ENCODE measurements at regions not wholly inside any gene's neighbourhood (a gene's known extent, or its start where the extent isn't known, plus 50 kb on each side); places are given as distances from the start of the nearest gene placed in this dataset.

DNA sequence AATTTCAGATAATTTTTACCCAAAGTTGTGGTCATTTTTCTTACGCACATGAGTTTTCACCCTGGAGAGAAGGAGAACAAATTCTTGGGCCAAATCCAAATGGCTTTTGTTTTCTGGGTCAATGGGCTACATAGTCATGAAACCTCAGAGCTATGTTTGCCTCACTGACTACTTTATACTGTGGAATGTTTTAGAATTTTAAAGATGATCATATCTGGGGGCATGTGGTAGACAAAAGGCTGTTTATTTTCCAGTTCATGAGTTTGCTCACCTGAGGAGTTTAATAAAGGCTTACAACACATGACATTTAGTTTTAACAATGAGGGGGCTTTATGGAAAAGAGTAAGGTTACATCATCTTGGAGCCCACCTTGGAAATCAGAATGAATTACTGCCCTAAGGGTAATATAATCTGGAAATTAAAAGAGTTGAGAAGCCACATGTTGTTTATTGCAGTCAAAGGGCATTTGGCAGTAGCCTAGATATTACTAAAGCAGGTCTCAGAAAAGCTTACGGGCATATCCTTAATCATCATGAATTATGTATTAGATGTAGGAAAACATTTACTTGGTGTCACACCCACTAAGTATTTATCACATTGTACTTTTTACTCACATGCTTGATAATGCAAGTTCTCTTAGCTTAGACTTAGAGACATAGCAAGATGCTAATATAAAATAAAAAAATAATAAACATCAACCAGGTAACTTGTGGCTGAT, 466.1 kb downstream of the EDEM1 start:
- TF ChIP-seq, protein P1, sequence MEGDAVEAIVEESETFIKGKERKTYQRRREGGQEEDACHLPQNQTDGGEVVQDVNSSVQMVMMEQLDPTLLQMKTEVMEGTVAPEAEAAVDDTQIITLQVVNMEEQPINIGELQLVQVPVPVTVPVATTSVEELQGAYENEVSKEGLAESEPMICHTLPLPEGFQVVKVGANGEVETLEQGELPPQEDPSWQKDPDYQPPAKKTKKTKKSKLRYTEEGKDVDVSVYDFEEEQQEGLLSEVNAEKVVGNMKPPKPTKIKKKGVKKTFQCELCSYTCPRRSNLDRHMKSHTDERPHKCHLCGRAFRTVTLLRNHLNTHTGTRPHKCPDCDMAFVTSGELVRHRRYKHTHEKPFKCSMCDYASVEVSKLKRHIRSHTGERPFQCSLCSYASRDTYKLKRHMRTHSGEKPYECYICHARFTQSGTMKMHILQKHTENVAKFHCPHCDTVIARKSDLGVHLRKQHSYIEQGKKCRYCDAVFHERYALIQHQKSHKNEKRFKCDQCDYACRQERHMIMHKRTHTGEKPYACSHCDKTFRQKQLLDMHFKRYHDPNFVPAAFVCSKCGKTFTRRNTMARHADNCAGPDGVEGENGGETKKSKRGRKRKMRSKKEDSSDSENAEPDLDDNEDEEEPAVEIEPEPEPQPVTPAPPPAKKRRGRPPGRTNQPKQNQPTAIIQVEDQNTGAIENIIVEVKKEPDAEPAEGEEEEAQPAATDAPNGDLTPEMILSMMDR (conservative IDR thresholded peaks at IDR 0.05): no peak
- no peak for TF ChIP-seq ZFX (IDR thresholded peaks at IDR 0.05)
- H3K27ac ChIP-seq: no peak overlapping the region

DNA sequence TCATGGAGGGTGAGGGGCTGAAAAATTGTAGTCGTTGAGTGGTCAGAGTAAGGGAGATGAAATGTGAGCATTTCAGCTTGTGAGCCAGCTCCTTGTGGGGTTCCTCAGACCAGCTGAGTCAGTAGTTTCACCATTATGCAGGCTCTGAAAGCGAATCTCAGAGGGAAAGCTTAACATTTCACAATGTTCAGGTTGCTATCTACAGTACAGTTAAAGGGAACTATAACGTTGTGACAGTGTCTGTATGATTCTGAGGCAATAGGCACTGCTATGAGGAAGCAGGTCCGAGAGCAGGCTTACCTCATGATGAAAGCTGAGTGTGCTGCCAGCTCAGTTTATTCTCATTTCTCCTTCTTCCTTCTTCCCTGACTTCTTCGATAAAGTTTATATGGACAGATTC, 469.6 kb downstream of the EDEM1 start:
- TF ChIP-seq, protein P1 (conservative IDR thresholded peaks at IDR 0.05): no peak
- TF ChIP-seq ZFX (IDR thresholded peaks at IDR 0.05): no peak
- no peak overlapping the region for H3K27ac ChIP-seq

DNA sequence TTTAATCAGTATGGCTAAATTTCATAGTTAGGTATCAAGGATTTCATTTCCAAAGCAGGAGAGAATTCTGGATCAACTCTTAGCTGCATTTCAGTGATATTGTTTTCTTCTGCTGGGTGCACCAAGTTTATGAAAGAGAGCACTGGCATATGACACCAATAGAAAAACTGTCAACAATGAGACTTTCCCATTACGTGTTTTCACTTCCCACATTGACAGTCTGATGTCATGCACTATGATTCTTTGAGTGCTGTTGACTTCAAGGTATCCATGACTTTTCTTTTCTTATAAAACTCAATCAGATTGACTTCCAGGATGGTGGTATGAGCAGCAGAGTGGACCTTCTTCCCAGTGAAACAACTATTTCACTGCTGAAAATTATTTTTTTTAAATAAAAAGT, 476.1 kb downstream of the EDEM1 start:
- H3K27ac ChIP-seq: no peak overlapping the region
- TF ChIP-seq, protein P1 (conservative IDR thresholded peaks at IDR 0.05): no peak
- TF ChIP-seq ZFX (IDR thresholded peaks at IDR 0.05): no peak

DNA sequence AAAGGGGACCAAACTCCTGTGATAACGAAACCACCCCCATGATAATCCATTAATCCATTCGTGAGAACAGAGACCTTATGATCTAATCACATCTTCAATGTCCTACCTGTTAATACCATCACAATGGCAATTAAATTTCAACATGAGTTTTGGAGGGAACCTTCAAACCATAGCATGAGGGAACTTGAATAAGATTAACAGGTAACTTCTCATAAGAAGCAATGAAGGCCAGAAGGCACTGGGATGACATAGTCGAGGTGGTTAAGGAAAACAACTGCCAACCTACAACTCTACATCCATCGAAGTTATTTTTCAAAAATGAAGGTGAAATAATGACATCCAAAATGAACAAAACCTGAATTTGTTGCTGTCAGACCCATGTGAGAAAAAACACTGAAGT, 478.9 kb downstream of the EDEM1 start:
- TF ChIP-seq, protein P1 (conservative IDR thresholded peaks at IDR 0.05): no peak
- no peak for TF ChIP-seq ZFX (IDR thresholded peaks at IDR 0.05)

DNA sequence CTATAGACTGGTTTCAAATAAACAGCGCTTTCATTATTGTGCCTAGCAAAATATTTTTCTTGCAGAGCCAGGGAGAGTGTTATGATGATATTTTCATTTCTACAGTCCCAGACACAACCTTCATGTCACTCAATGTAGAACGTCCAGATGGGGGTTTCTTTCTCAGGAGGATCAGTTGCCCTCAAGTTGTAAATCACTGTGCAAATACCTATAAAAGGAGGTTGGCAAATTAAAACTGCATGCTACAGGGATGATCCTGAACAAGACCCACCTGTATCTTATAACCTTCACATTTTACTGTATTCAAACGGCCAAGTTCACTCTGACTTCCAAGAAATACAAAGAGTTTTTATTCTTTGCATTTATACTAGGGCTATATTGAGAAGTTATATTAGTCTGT, 486.0 kb downstream of the EDEM1 start:
- H3K27ac ChIP-seq: no peak overlapping the region
- TF ChIP-seq ZFX (IDR thresholded peaks at IDR 0.05): no peak
- TF ChIP-seq, protein P1 (conservative IDR thresholded peaks at IDR 0.05): no peak

More for the DNA sequence above, 478.9 kb downstream of the EDEM1 start:
- no peak overlapping the region for H3K27ac ChIP-seq

DNA sequence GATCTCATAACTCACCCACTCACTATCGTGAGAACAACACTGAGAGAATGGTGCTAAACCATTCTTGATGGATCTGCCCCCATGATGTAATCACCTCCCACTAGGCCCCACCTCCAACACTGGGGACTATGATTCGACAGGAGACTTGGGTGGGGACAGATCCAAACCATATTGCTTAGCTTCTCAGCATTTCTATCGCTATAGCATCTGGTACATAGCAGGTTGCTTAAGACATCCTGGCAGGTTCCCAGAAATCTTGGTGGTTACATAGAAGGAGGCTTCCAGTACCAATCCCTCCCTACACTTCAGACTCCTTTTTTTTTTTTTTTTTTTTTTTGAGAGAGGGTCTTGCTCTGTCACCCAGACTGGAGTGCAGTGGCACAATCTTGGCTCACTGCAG, 487.8 kb downstream of the EDEM1 start:
- TF ChIP-seq, protein P1 (conservative IDR thresholded peaks at IDR 0.05): no peak
- no peak for TF ChIP-seq ZFX (IDR thresholded peaks at IDR 0.05)
- H3K27ac ChIP-seq: no peak overlapping the region

DNA sequence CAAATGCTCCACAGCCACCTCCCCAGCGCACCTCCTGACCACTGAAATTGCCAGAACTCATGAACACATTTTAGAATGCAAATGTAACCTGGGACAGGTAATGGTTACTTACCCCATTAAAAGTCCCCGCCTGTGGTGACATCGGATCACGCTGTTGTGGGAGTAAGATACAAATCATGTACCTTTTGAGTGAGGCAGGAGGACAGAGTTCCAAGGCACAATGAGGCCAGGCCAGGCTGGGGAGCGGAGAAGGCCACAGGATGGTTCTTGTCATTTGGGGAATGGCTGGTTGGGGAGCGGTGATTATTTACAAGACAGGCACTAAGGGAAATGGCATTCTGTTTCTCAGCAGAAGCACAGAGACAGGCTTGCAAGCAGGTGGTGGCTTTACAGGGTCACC, 490.0 kb downstream of the EDEM1 start:
- H3K27ac ChIP-seq: no peak overlapping the region
- TF ChIP-seq, protein P1 (conservative IDR thresholded peaks at IDR 0.05): no peak
- no peak for TF ChIP-seq ZFX (IDR thresholded peaks at IDR 0.05)
